Thoracic aorta (tissue), 2 donors: ENCODE measurements at regions not wholly inside any gene's neighbourhood (a gene's known extent, or its start where the extent isn't known, plus 50 kb on each side); places are given as distances from the start of the nearest gene placed in this dataset.

Experiments
- ATAC-seq: fragments of 150-250 bp; one replicate; pipeline ENCODE4 v1.8.0; 2017; ENCODE audit warnings: low read depth; ENCODE audit not compliant: insufficient number of reproducible peaks, low FRiP score
- DNase-seq: peaks from one replicate; pipeline ENCODE4 v3.0.0-alpha.2; 2020; ENCODE audit warnings: low spot score
- H3K27ac ChIP-seq, 2 donors: fragments of 200-600 bp; sonication (generic); 1 replicate in 1 of 2; 2 replicates in 1 of 2; pipeline ENCODE4 v1.5.1; 2016; ENCODE audit warnings: mild to moderate bottlenecking in 2 of 2, moderate library complexity in 2 of 2
- H3K27me3 ChIP-seq: fragments of 200-600 bp; sonication (generic); replicated peaks from 2 replicates; pipeline ENCODE4 v1.6.0; 2016; ENCODE audit warnings: mild to moderate bottlenecking; ENCODE audit not compliant: insufficient read depth
- H3K36me3 ChIP-seq: fragments of 200-600 bp; sonication (generic); one replicate; pipeline ENCODE4 v1.5.1; 2016
- H3K4me1 ChIP-seq, 2 donors: fragments of 200-600 bp; sonication (generic); 1 replicate in 1 of 2; 2 replicates in 1 of 2; pipeline versions ENCODE4 v1.5.1 to v1.6.0; 2016; ENCODE audit warnings: low read depth in 2 of 2, mild to moderate bottlenecking in 1 of 2; ENCODE audit not compliant: control insufficient read depth in 1 of 2
- H3K4me3 ChIP-seq: fragments of 200-600 bp; sonication (generic); 2 replicates; pipeline ENCODE4 v1.5.1; 2016; ENCODE audit warnings: mild to moderate bottlenecking
- H3K9me3 ChIP-seq: fragments of 200-600 bp; sonication (generic); 2 replicates; pipeline ENCODE4 v1.5.1; 2016
- TF ChIP-seq, protein P1 (sequence below): fragments of 200-600 bp; sonication (generic); IDR thresholded peaks from one replicate; pipeline ENCODE4 v1.5.1; 2019; ENCODE audit warnings: antibody characterized with exemption

DNA sequence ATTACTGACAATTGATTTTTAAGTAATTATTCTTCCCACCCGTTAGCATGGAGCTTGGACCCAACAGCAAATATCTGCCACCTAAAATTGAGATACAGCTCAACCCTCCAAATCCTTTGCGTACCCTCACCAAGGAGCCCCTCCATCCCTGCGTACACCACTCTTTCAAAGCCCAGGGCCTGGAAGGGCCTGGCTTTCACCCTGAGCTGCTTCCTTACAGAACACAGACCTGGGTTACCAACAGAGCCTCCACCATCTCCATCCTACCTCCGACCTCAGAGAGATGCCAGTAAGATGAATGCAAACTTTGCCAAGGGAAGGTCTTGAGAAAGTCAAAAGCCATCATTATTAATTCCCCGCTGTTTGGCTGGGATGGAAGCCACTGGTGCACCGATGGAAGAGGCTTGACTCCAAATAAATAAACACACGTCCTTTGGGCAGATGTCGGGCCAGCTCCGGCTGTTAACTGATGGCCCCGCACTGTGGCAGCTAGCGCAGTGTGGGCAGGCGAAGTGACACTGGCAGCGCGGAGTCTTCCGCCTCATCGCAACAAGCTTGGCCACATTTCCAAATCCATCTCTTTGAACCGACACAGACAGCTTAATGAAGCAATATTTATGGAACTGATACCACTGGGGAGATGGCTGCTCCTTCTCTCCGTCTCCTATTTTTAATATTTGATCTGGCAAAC is 150.2 kb upstream of the VSTM2B start:
- Histone ChIP-seq H3K4me1 (no peaks in the 10 kb centered on the region), H3K36me3 (no peaks in the 10 kb centered on the region), H3K4me3 (no peak overlapping the region), H3K27me3 (no peaks in the 10 kb centered on the region), H3K27ac (no peak overlapping the region), H3K9me3 (no peaks in the 10 kb centered on the region)
- DNase-seq: no peak
- TF ChIP-seq, protein P1, sequence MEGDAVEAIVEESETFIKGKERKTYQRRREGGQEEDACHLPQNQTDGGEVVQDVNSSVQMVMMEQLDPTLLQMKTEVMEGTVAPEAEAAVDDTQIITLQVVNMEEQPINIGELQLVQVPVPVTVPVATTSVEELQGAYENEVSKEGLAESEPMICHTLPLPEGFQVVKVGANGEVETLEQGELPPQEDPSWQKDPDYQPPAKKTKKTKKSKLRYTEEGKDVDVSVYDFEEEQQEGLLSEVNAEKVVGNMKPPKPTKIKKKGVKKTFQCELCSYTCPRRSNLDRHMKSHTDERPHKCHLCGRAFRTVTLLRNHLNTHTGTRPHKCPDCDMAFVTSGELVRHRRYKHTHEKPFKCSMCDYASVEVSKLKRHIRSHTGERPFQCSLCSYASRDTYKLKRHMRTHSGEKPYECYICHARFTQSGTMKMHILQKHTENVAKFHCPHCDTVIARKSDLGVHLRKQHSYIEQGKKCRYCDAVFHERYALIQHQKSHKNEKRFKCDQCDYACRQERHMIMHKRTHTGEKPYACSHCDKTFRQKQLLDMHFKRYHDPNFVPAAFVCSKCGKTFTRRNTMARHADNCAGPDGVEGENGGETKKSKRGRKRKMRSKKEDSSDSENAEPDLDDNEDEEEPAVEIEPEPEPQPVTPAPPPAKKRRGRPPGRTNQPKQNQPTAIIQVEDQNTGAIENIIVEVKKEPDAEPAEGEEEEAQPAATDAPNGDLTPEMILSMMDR: no peak
- no peak for ATAC-seq

DNA sequence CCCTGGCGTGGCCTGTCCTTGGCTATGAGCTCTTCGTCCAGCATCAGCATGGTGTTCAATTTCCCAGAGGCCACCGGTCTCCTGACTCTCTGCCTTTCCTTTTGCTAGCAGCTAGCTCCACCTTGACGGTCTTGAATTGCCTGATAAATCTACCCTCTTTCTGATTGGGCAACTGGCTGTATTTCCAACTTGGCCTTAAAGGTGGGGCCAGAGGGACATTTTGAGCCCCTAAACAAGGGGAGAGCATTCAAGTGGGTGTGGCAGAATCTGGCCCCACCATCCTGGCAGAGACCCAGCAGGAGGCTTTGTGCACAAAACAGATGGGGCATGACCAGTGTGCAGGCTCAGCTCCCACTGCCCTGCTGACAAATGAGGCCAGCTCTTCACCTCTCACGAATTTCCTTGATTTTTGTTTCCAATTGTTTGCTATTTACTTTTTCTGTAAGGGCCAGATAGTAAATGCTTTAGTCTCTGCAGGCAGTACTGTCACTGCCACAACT is 148.9 kb upstream of the VSTM2B start:
- H3K4me1 ChIP-seq: no peaks in the 10 kb centered on the region
- DNase-seq (no peak), ATAC-seq (no peak)
- H3K27ac ChIP-seq: no peak overlapping the region
- no peaks in the 10 kb centered on the region for H3K9me3 ChIP-seq
- TF ChIP-seq, protein P1: no peak
- no peaks in the 10 kb centered on the region for H3K27me3 ChIP-seq
- no peaks in the 10 kb centered on the region for H3K36me3 ChIP-seq
- no peak overlapping the region for H3K4me3 ChIP-seq

DNA sequence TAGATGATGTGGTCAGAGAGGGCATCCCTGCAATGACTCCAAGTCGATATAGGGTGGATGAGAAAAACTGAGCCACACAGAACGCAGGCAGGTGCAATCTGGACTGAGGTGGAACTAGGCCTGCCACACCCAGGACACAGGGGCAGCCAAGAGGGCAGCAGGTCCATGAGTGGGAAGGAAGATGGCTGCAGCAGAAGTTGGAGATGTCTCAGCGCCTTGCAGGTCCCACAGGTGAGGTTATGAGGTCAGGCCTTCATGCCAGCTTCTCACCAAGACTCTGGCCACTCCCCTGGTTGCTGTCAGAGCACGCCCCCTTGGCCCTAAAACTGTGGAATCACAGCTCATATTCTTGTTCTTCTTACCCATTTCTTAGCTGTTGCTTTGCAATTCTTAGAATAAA is 147.7 kb upstream of the VSTM2B start:
- DNase-seq (no peak), ATAC-seq (no peak)
- TF ChIP-seq, protein P1: no peak
- no peaks in the 10 kb centered on the region for H3K9me3 ChIP-seq
- no peak overlapping the region for H3K27ac ChIP-seq
- no peaks in the 10 kb centered on the region for H3K27me3 ChIP-seq
- no peak overlapping the region for H3K4me3 ChIP-seq
- H3K36me3 ChIP-seq: no peaks in the 10 kb centered on the region
- H3K4me1 ChIP-seq: no peaks in the 10 kb centered on the region

DNA sequence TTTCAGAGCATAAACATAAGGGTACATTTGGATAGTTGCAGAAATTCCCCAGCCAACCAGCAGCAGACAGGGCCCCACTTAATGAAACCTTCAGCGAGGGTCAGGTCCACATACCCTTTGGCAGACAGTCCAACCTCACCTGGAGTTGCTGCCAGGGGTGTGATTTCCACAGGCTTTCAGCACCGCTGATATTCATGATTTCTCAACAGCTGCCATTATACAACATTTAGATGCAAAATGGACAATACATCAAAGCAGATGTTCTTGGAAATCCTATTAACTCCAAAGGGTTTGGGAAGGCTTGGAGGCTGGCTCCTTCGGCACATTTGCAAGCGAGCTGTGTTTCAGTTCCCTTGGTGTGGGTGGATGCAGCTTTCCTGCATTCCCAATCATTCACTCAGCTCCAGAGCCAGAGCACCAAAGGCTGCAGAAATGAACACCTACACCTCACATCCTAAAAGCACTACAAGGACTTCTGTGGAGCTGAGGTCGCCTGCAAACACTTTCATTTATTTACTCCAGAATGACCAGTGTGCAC is 147.2 kb upstream of the VSTM2B start:
- DNase-seq (no peak), ATAC-seq (no peak)
- Histone ChIP-seq H3K9me3 (no peaks in the 10 kb centered on the region), H3K27ac (no peak overlapping the region), H3K27me3 (no peaks in the 10 kb centered on the region), H3K4me1 (no peaks in the 10 kb centered on the region), H3K36me3 (no peaks in the 10 kb centered on the region), H3K4me3 (no peak overlapping the region)
- TF ChIP-seq, protein P1: no peak

DNA sequence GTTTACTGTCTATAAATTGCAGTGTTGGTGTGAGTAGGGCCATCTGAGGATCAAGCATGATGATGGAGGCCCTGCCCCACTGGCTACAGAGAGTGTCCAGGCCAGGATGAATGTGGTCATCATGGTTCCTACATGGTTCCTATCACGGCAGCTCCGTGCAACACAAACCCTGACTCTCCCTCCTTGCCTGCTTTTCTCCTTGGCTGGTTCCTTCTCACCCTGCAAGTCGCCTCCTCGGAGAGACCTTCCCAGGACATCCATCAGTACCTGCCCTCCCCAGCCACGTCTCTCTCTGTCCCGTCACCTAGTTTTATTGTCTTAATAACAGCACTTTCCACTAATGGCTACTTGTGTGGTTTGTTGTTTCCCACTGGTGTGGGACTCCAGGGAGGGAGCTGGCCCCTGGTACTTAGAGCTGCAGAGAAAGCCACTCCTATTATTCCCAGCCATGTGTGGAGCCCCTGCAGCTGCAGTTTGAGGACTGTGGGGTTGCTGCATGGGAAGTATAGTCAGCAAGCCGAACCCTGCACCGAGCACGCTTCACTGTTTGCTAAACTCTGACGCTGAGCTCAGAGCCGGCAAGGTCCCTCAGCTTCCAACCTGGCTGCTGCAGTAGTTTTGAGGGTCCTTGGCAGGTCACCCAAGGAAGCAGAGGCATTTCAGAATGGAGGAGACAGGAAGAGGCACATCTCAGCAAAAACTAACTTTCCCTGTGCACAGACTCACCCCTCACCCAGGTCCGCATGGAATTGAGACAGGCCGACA is 146.4 kb upstream of the VSTM2B start:
- Histone ChIP-seq H3K27ac (no peak overlapping the region), H3K36me3 (no peaks in the 10 kb centered on the region), H3K4me3 (no peak overlapping the region), H3K4me1 (no peaks in the 10 kb centered on the region), H3K27me3 (no peaks in the 10 kb centered on the region), H3K9me3 (no peaks in the 10 kb centered on the region)
- TF ChIP-seq, protein P1: no peak
- no peak for DNase-seq
- ATAC-seq: no peak
